ENCODE measurements at regions not wholly inside any gene's neighbourhood (a gene's known extent, or its start where the extent isn't known, plus 50 kb on each side); places are given as distances from the start of the nearest gene placed in this dataset.

DNA sequence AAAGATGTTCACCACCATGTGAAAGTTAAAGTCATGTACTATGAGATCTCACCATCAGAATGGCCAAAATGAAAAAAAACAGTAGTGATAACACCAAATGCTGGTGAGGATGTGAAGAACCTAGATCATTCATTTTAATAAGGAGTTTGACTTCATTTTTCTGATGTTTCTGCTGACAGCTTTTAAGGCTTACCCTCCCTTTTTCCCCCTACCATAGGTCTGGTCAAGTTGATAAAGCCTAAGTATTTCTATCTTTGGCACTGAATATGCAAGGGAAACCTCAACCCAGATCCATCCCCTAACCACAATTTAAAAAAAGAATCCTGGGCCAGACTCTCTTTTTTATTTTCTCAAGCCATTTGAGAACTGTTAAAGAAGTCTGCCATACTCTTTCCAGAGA is 689.6 kb upstream of the FOXG1 start:
- TF ChIP-seq, protein P1, sequence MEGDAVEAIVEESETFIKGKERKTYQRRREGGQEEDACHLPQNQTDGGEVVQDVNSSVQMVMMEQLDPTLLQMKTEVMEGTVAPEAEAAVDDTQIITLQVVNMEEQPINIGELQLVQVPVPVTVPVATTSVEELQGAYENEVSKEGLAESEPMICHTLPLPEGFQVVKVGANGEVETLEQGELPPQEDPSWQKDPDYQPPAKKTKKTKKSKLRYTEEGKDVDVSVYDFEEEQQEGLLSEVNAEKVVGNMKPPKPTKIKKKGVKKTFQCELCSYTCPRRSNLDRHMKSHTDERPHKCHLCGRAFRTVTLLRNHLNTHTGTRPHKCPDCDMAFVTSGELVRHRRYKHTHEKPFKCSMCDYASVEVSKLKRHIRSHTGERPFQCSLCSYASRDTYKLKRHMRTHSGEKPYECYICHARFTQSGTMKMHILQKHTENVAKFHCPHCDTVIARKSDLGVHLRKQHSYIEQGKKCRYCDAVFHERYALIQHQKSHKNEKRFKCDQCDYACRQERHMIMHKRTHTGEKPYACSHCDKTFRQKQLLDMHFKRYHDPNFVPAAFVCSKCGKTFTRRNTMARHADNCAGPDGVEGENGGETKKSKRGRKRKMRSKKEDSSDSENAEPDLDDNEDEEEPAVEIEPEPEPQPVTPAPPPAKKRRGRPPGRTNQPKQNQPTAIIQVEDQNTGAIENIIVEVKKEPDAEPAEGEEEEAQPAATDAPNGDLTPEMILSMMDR (IDR thresholded peaks at IDR 0.05): no peak
- TF ChIP-seq EP300 (IDR thresholded peaks at IDR 0.05): no peak

Measured in gastroesophageal sphincter (tissue), 3 donors.